Skeletal muscle tissue (tissue), 3 donors: ENCODE measurements at regions not wholly inside any gene's neighbourhood (a gene's known extent, or its start where the extent isn't known, plus 50 kb on each side); places are given as distances from the start of the nearest gene placed in this dataset.
"Not testable (repeated sequence)": the region's sequence is repeated elsewhere in the genome, so short reads cannot be mapped to it uniquely, and the experiment has no call there.

Experiments
- H3K27ac ChIP-seq: one replicate; pipeline ENCODE4 v1.7.0; 2013; ENCODE audit warnings: mild to moderate bottlenecking, low read depth, low read length, inconsistent platforms
- H3K27me3 ChIP-seq, 3 donors: one replicate each; pipeline ENCODE4 v1.7.0; 2013; ENCODE audit warnings: low read length in 3 of 3; ENCODE audit not compliant: control insufficient read depth in 3 of 3, insufficient read depth in 3 of 3
- H3K36me3 ChIP-seq, 3 donors: one replicate each; pipeline ENCODE4 v1.7.0; 2013; ENCODE audit warnings: low read length in 3 of 3; ENCODE audit not compliant: control insufficient read depth in 3 of 3, insufficient read depth in 3 of 3
- H3K4me1 ChIP-seq, 3 donors: one replicate each; pipeline ENCODE4 v1.7.0; 2013; ENCODE audit warnings: low read length in 3 of 3, mild to moderate bottlenecking in 3 of 3; ENCODE audit not compliant: control insufficient read depth in 3 of 3, insufficient read depth in 3 of 3
- H3K4me3 ChIP-seq, 3 donors: one replicate each; pipeline ENCODE4 v1.7.0; 2013; ENCODE audit warnings: low read length in 3 of 3
- H3K9ac ChIP-seq, 3 donors: one replicate each; pipeline ENCODE4 v1.7.0; 2013; ENCODE audit warnings: low read length in 3 of 3, mild to moderate bottlenecking in 3 of 3, moderate library complexity in 2 of 3, low read depth in 1 of 3
- H3K9me3 ChIP-seq, 3 donors: one replicate each; pipeline ENCODE4 v1.7.0; 2013; ENCODE audit warnings: low read length in 3 of 3; ENCODE audit not compliant: control insufficient read depth in 3 of 3
- donor health status: Osteomylitis.

GRCh38 chr1:99439433-99440075, 175.3 kb downstream of the PLPPR4 start:
- no peaks in the 10 kb centered on the region for H3K27me3 ChIP-seq
- H3K4me1 ChIP-seq: no peaks in the 10 kb centered on the region
- H3K4me3 ChIP-seq: no peak overlapping the region
- H3K9ac ChIP-seq: no peak overlapping the region
- no peaks in the 10 kb centered on the region for H3K36me3 ChIP-seq
- H3K9me3 ChIP-seq: no peaks in the 10 kb centered on the region
- no peak overlapping the region for H3K27ac ChIP-seq

GRCh38 chr1:99441299-99442095, 177.2 kb downstream of the PLPPR4 start:
- H3K9me3 ChIP-seq: no peaks in the 10 kb centered on the region
- peak overlapping the region in 1 of 3 donors; percentile 3 for H3K4me3 ChIP-seq
- H3K9ac ChIP-seq: no peak overlapping the region
- H3K27me3 ChIP-seq: no peaks in the 10 kb centered on the region
- no peaks in the 10 kb centered on the region for H3K36me3 ChIP-seq
- H3K27ac ChIP-seq: peak overlapping the region; percentile 46
- no peaks in the 10 kb centered on the region for H3K4me1 ChIP-seq

- H3K4me1 ChIP-seq, H3K9ac ChIP-seq, H3K27me3 ChIP-seq, H3K4me3 ChIP-seq, H3K36me3 ChIP-seq, H3K27ac ChIP-seq, H3K9me3 ChIP-seq: not testable (repeated sequence)
Observed at GRCh38 chr1:99444211-99444927, 180.1 kb downstream of the PLPPR4 start.

GRCh38 chr1:99445071-99445470, 180.8 kb downstream of the PLPPR4 start:
- no peaks in the 10 kb centered on the region for H3K27me3 ChIP-seq
- no peaks in the 10 kb centered on the region for H3K9me3 ChIP-seq
- peaks cover 0 to 2% (median 0%) of the 10 kb centered on the region in 3 donors for H3K4me1 ChIP-seq
- H3K4me3 ChIP-seq: no peak overlapping the region
- no peaks in the 10 kb centered on the region for H3K36me3 ChIP-seq
- peak overlapping the region; percentile 13 for H3K27ac ChIP-seq
- H3K9ac ChIP-seq: no peak overlapping the region

- peak overlapping the region; percentile 13 for H3K27ac ChIP-seq
- no peak overlapping the region for H3K9ac ChIP-seq
- no peaks in the 10 kb centered on the region for H3K9me3 ChIP-seq
- H3K27me3 ChIP-seq: no peaks in the 10 kb centered on the region
- H3K4me1 ChIP-seq: peaks cover 0 to 2% (median 0%) of the 10 kb centered on the region in 3 donors
- H3K4me3 ChIP-seq: no peak overlapping the region
- H3K36me3 ChIP-seq: no peaks in the 10 kb centered on the region
Observed at GRCh38 chr1:99445486-99445885, 181.2 kb downstream of the PLPPR4 start.

- Histone ChIP-seq H3K4me1 (peaks cover 0 to 2% (median 0%) of the 10 kb centered on the region in 3 donors), H3K9ac (no peak overlapping the region), H3K9me3 (no peaks in the 10 kb centered on the region), H3K4me3 (no peak overlapping the region), H3K27ac (no peak overlapping the region), H3K36me3 (no peaks in the 10 kb centered on the region), H3K27me3 (no peaks in the 10 kb centered on the region)
Observed at GRCh38 chr1:99447721-99448120, 183.4 kb downstream of the PLPPR4 start.

GRCh38 chr1:99455760-99456159, 190.2 kb upstream of the PALMD start:
- Histone ChIP-seq H3K36me3 (no peaks in the 10 kb centered on the region), H3K4me1 (no peaks in the 10 kb centered on the region), H3K9ac (no peak overlapping the region), H3K27ac (no peak overlapping the region), H3K27me3 (no peaks in the 10 kb centered on the region), H3K9me3 (no peaks in the 10 kb centered on the region), H3K4me3 (no peak overlapping the region)

- Histone ChIP-seq H3K27ac (no peak overlapping the region), H3K4me1 (no peaks in the 10 kb centered on the region), H3K27me3 (no peaks in the 10 kb centered on the region), H3K36me3 (no peaks in the 10 kb centered on the region), H3K4me3 (no peak overlapping the region), H3K9me3 (no peaks in the 10 kb centered on the region), H3K9ac (no peak overlapping the region)
Observed at GRCh38 chr1:99456536-99456935, 189.4 kb upstream of the PALMD start.

- no peak overlapping the region for H3K9ac ChIP-seq
- H3K36me3 ChIP-seq: no peaks in the 10 kb centered on the region
- no peak overlapping the region for H3K27ac ChIP-seq
- no peaks in the 10 kb centered on the region for H3K4me1 ChIP-seq
- H3K4me3 ChIP-seq: no peak overlapping the region
- no peaks in the 10 kb centered on the region for H3K27me3 ChIP-seq
- no peaks in the 10 kb centered on the region for H3K9me3 ChIP-seq
Observed at GRCh38 chr1:99457381-99458165, 188.3 kb upstream of the PALMD start.
